ENCODE measurements at regions not wholly inside any gene's neighbourhood (a gene's known extent, or its start where the extent isn't known, plus 50 kb on each side); places are given as distances from the start of the nearest gene placed in this dataset.

DNA sequence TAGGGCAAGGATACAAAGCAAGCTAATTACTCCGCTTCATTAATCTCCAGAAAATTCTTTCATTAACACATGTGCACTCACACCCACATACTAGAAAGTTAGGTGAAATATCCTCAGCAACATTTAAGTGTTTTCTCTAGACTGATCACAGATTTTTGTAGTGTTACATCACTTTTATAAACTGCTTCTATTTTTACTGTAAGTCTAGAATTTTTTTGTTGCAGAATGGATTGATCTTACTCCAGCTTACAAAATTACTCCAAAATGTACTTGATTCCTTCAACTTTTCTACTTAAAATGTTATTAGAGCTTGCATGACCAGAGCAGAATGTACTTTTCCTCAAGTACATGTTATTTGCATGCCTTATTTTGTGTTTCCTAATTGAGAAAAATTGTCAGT lies 2325.2 kb downstream of the PCDH7 start:
- no peaks in the 10 kb centered on the region for H3K4me1 ChIP-seq (ENCODE audit: insufficient read depth)
- no peaks in the 10 kb centered on the region for H3K36me3 ChIP-seq (replicated peaks; ENCODE audit: insufficient read depth, low read depth)
- H2AFZ ChIP-seq, result no peak overlapping the region
- H3K27ac ChIP-seq, result no peak overlapping the region
- TF ChIP-seq EZH2 (IDR thresholded peaks at IDR 0.05; ENCODE audit: borderline replicate concordance) (no peak), EZH2phosphoT487 (IDR thresholded peaks at IDR 0.05; ENCODE audit: low read depth, severe bottlenecking, unreplicated experiment) (no peak)
- TF ChIP-seq, protein P1, sequence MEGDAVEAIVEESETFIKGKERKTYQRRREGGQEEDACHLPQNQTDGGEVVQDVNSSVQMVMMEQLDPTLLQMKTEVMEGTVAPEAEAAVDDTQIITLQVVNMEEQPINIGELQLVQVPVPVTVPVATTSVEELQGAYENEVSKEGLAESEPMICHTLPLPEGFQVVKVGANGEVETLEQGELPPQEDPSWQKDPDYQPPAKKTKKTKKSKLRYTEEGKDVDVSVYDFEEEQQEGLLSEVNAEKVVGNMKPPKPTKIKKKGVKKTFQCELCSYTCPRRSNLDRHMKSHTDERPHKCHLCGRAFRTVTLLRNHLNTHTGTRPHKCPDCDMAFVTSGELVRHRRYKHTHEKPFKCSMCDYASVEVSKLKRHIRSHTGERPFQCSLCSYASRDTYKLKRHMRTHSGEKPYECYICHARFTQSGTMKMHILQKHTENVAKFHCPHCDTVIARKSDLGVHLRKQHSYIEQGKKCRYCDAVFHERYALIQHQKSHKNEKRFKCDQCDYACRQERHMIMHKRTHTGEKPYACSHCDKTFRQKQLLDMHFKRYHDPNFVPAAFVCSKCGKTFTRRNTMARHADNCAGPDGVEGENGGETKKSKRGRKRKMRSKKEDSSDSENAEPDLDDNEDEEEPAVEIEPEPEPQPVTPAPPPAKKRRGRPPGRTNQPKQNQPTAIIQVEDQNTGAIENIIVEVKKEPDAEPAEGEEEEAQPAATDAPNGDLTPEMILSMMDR (IDR thresholded peaks at IDR 0.05; ENCODE audit: poor library complexity), result no peak
- no peaks in the 10 kb centered on the region for H4K20me1 ChIP-seq (ENCODE audit: insufficient read depth, poor library complexity, severe bottlenecking)
- 93% methylated on average over 1 of the region's 1 CpG for WGBS (ENCODE audit: low lambda C conversion rate, missing lambda C conversion rate)
- no peaks in the 10 kb centered on the region for H3K79me2 ChIP-seq
- DNase-seq (ENCODE audit: low spot score), result no peak
- H3K9me3 ChIP-seq (ENCODE audit: low read depth), result no peaks in the 10 kb centered on the region
- H3K4me3 ChIP-seq, result no peak overlapping the region
- H3K9me2 ChIP-seq (replicated peaks; ENCODE audit: insufficient read depth), result no peaks in the 10 kb centered on the region
- no peaks in the 10 kb centered on the region for H3K27me3 ChIP-seq
- H3K4me2 ChIP-seq, result no peak overlapping the region

DNA sequence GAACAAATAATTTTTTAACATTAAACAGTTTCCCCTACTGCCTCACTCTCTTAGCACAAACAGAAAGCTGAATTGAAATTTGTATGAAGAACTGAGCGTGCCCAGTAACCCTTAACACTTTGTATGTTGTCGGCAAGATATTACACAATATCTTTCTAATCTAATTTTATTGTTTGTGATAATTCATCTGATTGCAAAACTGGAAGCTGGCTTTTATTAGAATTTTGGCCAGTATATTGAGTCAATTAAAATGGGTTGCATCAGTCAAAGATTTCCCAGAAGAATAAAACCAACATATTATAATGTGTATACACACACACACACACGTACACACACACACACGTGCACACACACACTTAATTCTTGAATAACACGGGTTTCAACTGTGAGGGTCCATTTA lies 2332.1 kb downstream of the PCDH7 start:
- H4K20me1 ChIP-seq (ENCODE audit: insufficient read depth, poor library complexity, severe bottlenecking), result no peaks in the 10 kb centered on the region
- no peak overlapping the region for H3K4me3 ChIP-seq
- no peak overlapping the region for H3K27ac ChIP-seq
- H3K4me1 ChIP-seq (ENCODE audit: insufficient read depth), result no peaks in the 10 kb centered on the region
- no peaks in the 10 kb centered on the region for H3K27me3 ChIP-seq
- H3K9me2 ChIP-seq (replicated peaks; ENCODE audit: insufficient read depth), result no peaks in the 10 kb centered on the region
- TF ChIP-seq, protein P1 (IDR thresholded peaks at IDR 0.05; ENCODE audit: poor library complexity), result no peak
- H3K79me2 ChIP-seq, result no peaks in the 10 kb centered on the region
- H3K9me3 ChIP-seq (ENCODE audit: low read depth), result no peaks in the 10 kb centered on the region
- no peak overlapping the region for H2AFZ ChIP-seq
- H3K36me3 ChIP-seq (replicated peaks; ENCODE audit: insufficient read depth, low read depth), result no peaks in the 10 kb centered on the region
- 94% methylated on average over 5 of the region's 5 CpGs for WGBS (ENCODE audit: low lambda C conversion rate, missing lambda C conversion rate)
- H3K4me2 ChIP-seq, result no peak overlapping the region
- no peak for DNase-seq (ENCODE audit: low spot score)

DNA sequence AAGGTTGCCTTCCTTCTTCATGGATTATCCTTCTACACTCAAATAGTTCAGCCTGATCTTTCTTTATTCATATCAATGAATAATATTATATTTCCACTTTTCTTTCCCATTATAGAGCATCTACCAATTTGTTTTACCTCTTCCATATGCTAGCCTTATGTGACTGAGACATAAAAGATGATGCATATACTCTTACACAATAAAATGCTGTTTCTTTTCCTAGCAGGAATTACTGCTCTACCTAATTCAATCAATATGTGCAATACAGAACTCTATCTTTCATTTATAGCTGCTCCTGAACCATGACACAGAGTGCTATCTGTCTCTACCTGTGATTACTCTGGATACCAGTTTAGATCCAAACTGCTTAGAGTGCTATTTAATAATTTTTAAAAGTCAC lies 2334.0 kb downstream of the PCDH7 start:
- no peak overlapping the region for H3K4me3 ChIP-seq
- H2AFZ ChIP-seq, result no peak overlapping the region
- H3K9me3 ChIP-seq (ENCODE audit: low read depth), result no peaks in the 10 kb centered on the region
- H3K9me2 ChIP-seq (replicated peaks; ENCODE audit: insufficient read depth), result no peaks in the 10 kb centered on the region
- no peak overlapping the region for H3K4me2 ChIP-seq
- H3K79me2 ChIP-seq, result no peaks in the 10 kb centered on the region
- DNase-seq (ENCODE audit: low spot score), result no peak
- H3K36me3 ChIP-seq (replicated peaks; ENCODE audit: insufficient read depth, low read depth), result no peaks in the 10 kb centered on the region
- no peaks in the 10 kb centered on the region for H3K27me3 ChIP-seq
- H3K4me1 ChIP-seq (ENCODE audit: insufficient read depth), result no peaks in the 10 kb centered on the region
- no peak for TF ChIP-seq EZH2 (IDR thresholded peaks at IDR 0.05; ENCODE audit: borderline replicate concordance)
- TF ChIP-seq, protein P1 (IDR thresholded peaks at IDR 0.05; ENCODE audit: poor library complexity), result no peak
- no peak for TF ChIP-seq EZH2phosphoT487 (IDR thresholded peaks at IDR 0.05; ENCODE audit: low read depth, severe bottlenecking, unreplicated experiment)
- H3K27ac ChIP-seq, result no peak overlapping the region
- no peaks in the 10 kb centered on the region for H4K20me1 ChIP-seq (ENCODE audit: insufficient read depth, poor library complexity, severe bottlenecking)

DNA sequence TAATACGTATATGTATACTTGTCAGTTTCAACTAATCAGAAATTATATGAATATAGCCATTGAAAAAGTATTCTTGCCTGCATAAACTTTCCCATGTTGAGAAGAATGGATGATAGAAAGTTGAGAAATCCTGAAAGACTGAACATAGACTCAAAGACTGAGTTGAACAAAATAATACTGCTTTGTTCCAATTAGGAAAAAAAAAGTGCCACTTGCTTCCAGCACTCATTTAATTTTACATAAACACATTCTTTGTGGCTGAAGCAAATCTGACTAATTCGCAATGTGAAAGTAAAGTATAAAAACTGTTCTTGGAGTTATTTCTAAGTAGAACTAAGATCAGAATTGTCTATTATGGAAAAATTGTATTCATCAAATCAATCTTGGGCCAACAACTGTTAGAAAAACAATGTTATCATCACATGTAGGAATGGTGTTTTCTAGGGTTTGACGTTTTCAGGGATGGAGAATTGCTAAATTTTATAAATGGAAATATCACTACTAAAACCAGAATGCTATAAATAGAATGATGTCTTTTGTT lies 2334.6 kb downstream of the PCDH7 start:
- Histone ChIP-seq H4K20me1 (ENCODE audit: insufficient read depth, poor library complexity, severe bottlenecking) (no peaks in the 10 kb centered on the region), H3K4me2 (no peak overlapping the region), H3K79me2 (no peaks in the 10 kb centered on the region), H3K4me3 (no peak overlapping the region), H3K27ac (no peak overlapping the region), H3K4me1 (ENCODE audit: insufficient read depth) (no peaks in the 10 kb centered on the region), H3K27me3 (no peaks in the 10 kb centered on the region), H3K9me2 (replicated peaks; ENCODE audit: insufficient read depth) (no peaks in the 10 kb centered on the region), H2AFZ (no peak overlapping the region), H3K36me3 (replicated peaks; ENCODE audit: insufficient read depth, low read depth) (no peaks in the 10 kb centered on the region), H3K9me3 (ENCODE audit: low read depth) (no peaks in the 10 kb centered on the region)
- TF ChIP-seq EZH2phosphoT487 (IDR thresholded peaks at IDR 0.05; ENCODE audit: low read depth, severe bottlenecking, unreplicated experiment) (no peak), EZH2 (IDR thresholded peaks at IDR 0.05; ENCODE audit: borderline replicate concordance) (no peak)
- TF ChIP-seq, protein P1 (IDR thresholded peaks at IDR 0.05; ENCODE audit: poor library complexity), result no peak
- DNase-seq (ENCODE audit: low spot score), result no peak
- 89% methylated on average over 3 of the region's 3 CpGs for WGBS (ENCODE audit: low lambda C conversion rate, missing lambda C conversion rate)
